OCI-LY7 (cell line): ENCODE measurements at regions not wholly inside any gene's neighbourhood (a gene's known extent, or its start where the extent isn't known, plus 50 kb on each side); places are given as distances from the start of the nearest gene placed in this dataset.

ENCODE experiments used
- BruUV-seq: library from RNA; stranded (reverse); fragments of 400-500 nt; replicated peaks from 2 replicates; lab custom pipeline; 2021; lab: Mats Ljungman, UMichigan
- CTCF ChIA-PET: fragments of 300-600 bp; sonication (Branson Sonifier 250); formaldehyde crosslinking; loops from one replicate; lab custom pipeline; 2022; ENCODE audit warnings: antibody characterized with exemption; ENCODE audit not compliant: unreplicated experiment; lab: Charles Lee
- POLR2A ChIA-PET: fragments of 300-600 bp; sonication (Branson Sonifier 250); formaldehyde crosslinking; loops from one replicate; lab custom pipeline; 2022; ENCODE audit warnings: antibody characterized with exemption; lab: Charles Lee
- DNase-seq: peaks from one replicate; pipeline ENCODE4 v3.0.0-alpha.2; 2015; ENCODE audit warnings: low spot score
- H2AFZ ChIP-seq: fragments of 200-600 bp; sonication (generic), shearing (Covaris generic); 2 replicates; pipeline ENCODE4 v1.6.1; 2014; ENCODE audit warnings: mild to moderate bottlenecking, antibody characterized with exemption, low read length, moderate library complexity
- H3K27ac ChIP-seq: fragments of 200-600 bp; sonication (generic); 2 replicates; pipeline ENCODE4 v1.5.1; 2014; ENCODE audit warnings: mixed run types, low read depth, mild to moderate bottlenecking, moderate library complexity, low read length, inconsistent platforms; ENCODE audit not compliant: poor library complexity, severe bottlenecking
- H3K36me3 ChIP-seq: fragments of 200-600 bp; sonication (generic); 2 replicates; pipeline ENCODE4 v1.6.1; 2014; ENCODE audit warnings: mild to moderate bottlenecking, antibody characterized with exemption, low read length, moderate library complexity, mixed read lengths; ENCODE audit not compliant: insufficient read depth
- H3K4me1 ChIP-seq: fragments of 200-600 bp; sonication (generic); 2 replicates; pipeline ENCODE4 v1.5.1; 2014; ENCODE audit warnings: mild to moderate bottlenecking, low read length; ENCODE audit not compliant: insufficient read depth, poor library complexity, severe bottlenecking
- H3K4me2 ChIP-seq: fragments of 200-600 bp; sonication (generic); 2 replicates; pipeline ENCODE4 v1.6.1; 2014; ENCODE audit warnings: mild to moderate bottlenecking, low read length
- H3K4me3 ChIP-seq: fragments of 200-600 bp; sonication (generic); 2 replicates; pipeline ENCODE4 v1.5.1; 2014; ENCODE audit warnings: mild to moderate bottlenecking, low read depth, low read length; ENCODE audit not compliant: poor library complexity, severe bottlenecking
- H3K79me2 ChIP-seq: fragments of 200-600 bp; sonication (generic); 2 replicates; pipeline ENCODE4 v1.6.1; 2016; ENCODE audit warnings: low read depth, mild to moderate bottlenecking, low read length, moderate library complexity, mixed read lengths; ENCODE audit not compliant: insufficient read depth
- H3K9me2 ChIP-seq: fragments of 200-600 bp; sonication (generic); 2 replicates; pipeline ENCODE4 v1.6.1; 2016; ENCODE audit warnings: mild to moderate bottlenecking, low read length, mixed read lengths; ENCODE audit not compliant: insufficient read depth
- H3K9me3 ChIP-seq: fragments of 200-600 bp; sonication (generic); 2 replicates; pipeline ENCODE4 v1.6.1; 2014; ENCODE audit warnings: mild to moderate bottlenecking, mixed run types, low read length, mixed read lengths
- H4K20me1 ChIP-seq: fragments of 200-600 bp; sonication (generic); 2 replicates; pipeline ENCODE4 v1.6.1; 2014; ENCODE audit warnings: mild to moderate bottlenecking, antibody characterized with exemption, low read length, moderate library complexity, mixed read lengths; ENCODE audit not compliant: insufficient read depth
- CTCF ChIP-seq: fragments of 200-600 bp; sonication (generic); conservative IDR thresholded peaks from 2 replicates; pipeline ENCODE4 v1.5.1; 2014; ENCODE audit warnings: mild to moderate bottlenecking, antibody characterized with exemption, low read length, moderate library complexity, mixed read lengths
- EZH2phosphoT487 ChIP-seq: fragments of 200-600 bp; sonication (generic); IDR thresholded peaks from 2 replicates; pipeline ENCODE4 v1.6.1; 2018; ENCODE audit warnings: low read depth, borderline replicate concordance, mild to moderate bottlenecking, mixed run types, antibody characterized with exemption, low read length, moderate library complexity, mixed read lengths
- intact Hi-C: fragments of 100-400 bp; cut with micrococcal nuclease; formaldehyde crosslinking; loops from one replicate; pipeline ENCODE4 v1.10.0; 2022; ENCODE audit not compliant: unreplicated experiment

GRCh38 chr12:115203701-115204100 lies 519.7 kb upstream of the TBX3 start:
- Histone ChIP-seq H2AFZ (no peak overlapping the region), H3K9me2 (no peaks in the 10 kb centered on the region), H4K20me1 (no peaks in the 10 kb centered on the region), H3K4me1 (no peaks in the 10 kb centered on the region), H3K4me3 (no peak overlapping the region), H3K9me3 (no peaks in the 10 kb centered on the region), H3K27ac (no peak overlapping the region), H3K79me2 (no peaks in the 10 kb centered on the region), H3K4me2 (no peak overlapping the region), H3K36me3 (no peaks in the 10 kb centered on the region)
- intact Hi-C loops: no loop called here
- DNase-seq: no peak
- ChIA-PET CTCF (no interaction called here), POLR2A (no interaction called here)
- TF ChIP-seq EZH2phosphoT487 (no peak), CTCF (no peak)
- no TSS peak for BruUV-seq

- no peaks in the 10 kb centered on the region for H3K36me3 ChIP-seq
- CTCF ChIA-PET: no interaction called here
- intact Hi-C loops: no loop called here
Observed at GRCh38 chr12:115201966-115202365, 518.0 kb upstream of the TBX3 start.

DNA sequence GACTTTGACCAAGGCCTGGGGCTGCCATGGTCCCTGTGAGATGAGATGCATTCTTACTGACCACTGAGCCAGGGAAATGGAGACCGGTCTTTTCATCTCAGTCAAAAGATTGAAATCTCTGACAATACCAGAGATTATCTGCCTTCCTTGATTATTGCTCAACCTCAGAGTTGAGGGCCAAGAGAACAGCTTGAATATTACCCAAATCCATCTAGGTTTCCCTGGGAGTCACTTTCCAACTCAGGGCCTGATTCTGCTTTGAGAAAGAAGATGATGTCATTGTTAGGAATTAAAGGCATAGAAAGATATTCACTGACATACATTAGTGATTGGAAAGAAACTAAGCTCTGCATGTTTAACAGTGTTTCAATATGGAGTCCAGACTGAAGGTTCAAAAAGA lies 515.9 kb upstream of the TBX3 start:
- intact Hi-C loops: no loop called here
- H3K9me3 ChIP-seq: no peaks in the 10 kb centered on the region
- H4K20me1 ChIP-seq: no peaks in the 10 kb centered on the region
- ChIA-PET POLR2A (no interaction called here), CTCF (no interaction called here)
- no peak overlapping the region for H3K4me3 ChIP-seq
- H3K36me3 ChIP-seq: no peaks in the 10 kb centered on the region
- no peak overlapping the region for H3K4me2 ChIP-seq
- no peak overlapping the region for H2AFZ ChIP-seq
- no peaks in the 10 kb centered on the region for H3K4me1 ChIP-seq
- DNase-seq: no peak
- no TSS peak for BruUV-seq
- no peak for TF ChIP-seq EZH2phosphoT487
- no peak for TF ChIP-seq CTCF
- H3K79me2 ChIP-seq: no peaks in the 10 kb centered on the region
- H3K27ac ChIP-seq: no peak overlapping the region
- no peaks in the 10 kb centered on the region for H3K9me2 ChIP-seq

More at GRCh38 chr12:115201966-115202365, 518.0 kb upstream of the TBX3 start:
- Histone ChIP-seq H3K4me2 (no peak overlapping the region), H3K9me3 (no peaks in the 10 kb centered on the region), H3K79me2 (no peaks in the 10 kb centered on the region), H3K4me1 (no peaks in the 10 kb centered on the region), H2AFZ (no peak overlapping the region), H3K27ac (no peak overlapping the region), H3K4me3 (no peak overlapping the region), H4K20me1 (no peaks in the 10 kb centered on the region), H3K9me2 (no peaks in the 10 kb centered on the region)
- no TSS peak for BruUV-seq
- DNase-seq: no peak
- POLR2A ChIA-PET: no interaction called here
- TF ChIP-seq EZH2phosphoT487 (no peak), CTCF (no peak)
